ENCODE measurements at regions not wholly inside any gene's neighbourhood (a gene's known extent, or its start where the extent isn't known, plus 50 kb on each side); places are given as distances from the start of the nearest gene placed in this dataset.

- Mint-ChIP-seq H3K27me3 (ENCODE audit: unreplicated experiment) (no peaks in the 10 kb centered on the region), H3K9me3 (ENCODE audit: unreplicated experiment) (no peaks in the 10 kb centered on the region), H3K4me3 (ENCODE audit: unreplicated experiment) (no peak overlapping the region)
Measured at GRCh38 chr11:21895686-21896085, 297.2 kb upstream of the ANO5 start.

DNA sequence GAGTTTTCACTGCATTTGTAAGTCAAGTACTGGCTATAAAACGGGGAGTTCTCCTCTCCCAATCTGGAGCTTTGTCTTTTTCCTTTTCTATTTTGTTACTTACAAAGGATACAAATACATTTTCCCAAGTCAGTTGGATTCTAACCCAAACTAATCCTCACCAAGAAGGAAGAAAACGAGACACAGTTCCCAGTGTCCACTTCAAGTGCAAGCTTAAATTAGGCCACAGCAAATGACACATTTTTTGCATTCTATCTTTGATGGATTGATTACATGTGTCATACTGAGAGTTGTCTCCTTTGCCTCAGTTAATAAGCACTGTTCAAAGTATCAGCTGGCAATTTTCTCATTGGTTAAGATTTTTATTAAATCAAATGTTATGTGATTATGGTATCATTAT, 296.7 kb upstream of the ANO5 start:
- DNase-seq (ENCODE audit: extremely low spot score, unreplicated experiment) = no peak
- TF ChIP-seq CTCF (IDR thresholded peaks at IDR 0.05) = no peak
- H3K36me3 Mint-ChIP-seq (ENCODE audit: unreplicated experiment) = no peaks in the 10 kb centered on the region
- no peak overlapping the region for H3K4me3 Mint-ChIP-seq (ENCODE audit: unreplicated experiment)
- no peaks in the 10 kb centered on the region for H3K9me3 Mint-ChIP-seq (ENCODE audit: unreplicated experiment)
- H3K27me3 Mint-ChIP-seq (ENCODE audit: unreplicated experiment) = no peaks in the 10 kb centered on the region
- H3K4me1 Mint-ChIP-seq (ENCODE audit: unreplicated experiment) = no peaks in the 10 kb centered on the region
- H3K27ac Mint-ChIP-seq (ENCODE audit: unreplicated experiment) = no peak overlapping the region

More at GRCh38 chr11:21895686-21896085, 297.2 kb upstream of the ANO5 start:
- H3K27ac Mint-ChIP-seq (ENCODE audit: unreplicated experiment) = no peak overlapping the region
- H3K4me1 Mint-ChIP-seq (ENCODE audit: unreplicated experiment) = no peaks in the 10 kb centered on the region
- DNase-seq (ENCODE audit: extremely low spot score, unreplicated experiment) = no peak
- H3K36me3 Mint-ChIP-seq (ENCODE audit: unreplicated experiment) = no peaks in the 10 kb centered on the region
- TF ChIP-seq CTCF (IDR thresholded peaks at IDR 0.05) = no peak

GRCh38 chr11:21896746-21897602, 295.9 kb upstream of the ANO5 start:
- DNase-seq (ENCODE audit: extremely low spot score, unreplicated experiment) = no peak
- no peak overlapping the region for H3K27ac Mint-ChIP-seq (ENCODE audit: unreplicated experiment)
- no peak overlapping the region for H3K4me3 Mint-ChIP-seq (ENCODE audit: unreplicated experiment)
- TF ChIP-seq CTCF (IDR thresholded peaks at IDR 0.05) = no peak
- no peaks in the 10 kb centered on the region for H3K4me1 Mint-ChIP-seq (ENCODE audit: unreplicated experiment)
- H3K27me3 Mint-ChIP-seq (ENCODE audit: unreplicated experiment) = no peaks in the 10 kb centered on the region
- H3K9me3 Mint-ChIP-seq (ENCODE audit: unreplicated experiment) = no peaks in the 10 kb centered on the region
- H3K36me3 Mint-ChIP-seq (ENCODE audit: unreplicated experiment) = no peaks in the 10 kb centered on the region

DNA sequence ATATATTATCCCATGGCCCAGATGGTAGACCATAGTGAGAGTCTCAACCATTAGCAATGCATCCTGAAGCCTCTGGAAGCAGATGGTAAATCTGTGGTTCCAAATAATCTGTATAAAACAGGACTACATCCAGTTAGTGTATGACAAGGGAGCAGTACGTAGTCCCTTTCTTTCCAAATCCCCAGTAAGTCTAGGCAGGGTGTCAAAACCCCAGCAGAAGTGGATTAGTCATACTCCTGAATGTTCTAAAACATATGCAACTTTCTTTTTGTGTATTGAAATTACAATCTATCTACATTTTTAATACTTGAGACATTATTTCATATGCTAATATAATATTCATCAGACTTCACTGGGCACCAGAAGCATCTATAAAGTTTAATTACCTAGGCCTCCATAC, 295.1 kb upstream of the ANO5 start:
- no peak overlapping the region for H3K4me3 Mint-ChIP-seq (ENCODE audit: unreplicated experiment)
- H3K27ac Mint-ChIP-seq (ENCODE audit: unreplicated experiment) = no peak overlapping the region
- H3K36me3 Mint-ChIP-seq (ENCODE audit: unreplicated experiment) = no peaks in the 10 kb centered on the region
- H3K27me3 Mint-ChIP-seq (ENCODE audit: unreplicated experiment) = no peaks in the 10 kb centered on the region
- H3K9me3 Mint-ChIP-seq (ENCODE audit: unreplicated experiment) = no peaks in the 10 kb centered on the region
- no peak for DNase-seq (ENCODE audit: extremely low spot score, unreplicated experiment)
- no peaks in the 10 kb centered on the region for H3K4me1 Mint-ChIP-seq (ENCODE audit: unreplicated experiment)
- TF ChIP-seq CTCF (IDR thresholded peaks at IDR 0.05) = no peak

- no peak for DNase-seq (ENCODE audit: extremely low spot score, unreplicated experiment)
- Mint-ChIP-seq H3K36me3 (ENCODE audit: unreplicated experiment) (no peaks in the 10 kb centered on the region), H3K4me3 (ENCODE audit: unreplicated experiment) (no peak overlapping the region), H3K27ac (ENCODE audit: unreplicated experiment) (no peak overlapping the region), H3K4me1 (ENCODE audit: unreplicated experiment) (no peaks in the 10 kb centered on the region), H3K27me3 (ENCODE audit: unreplicated experiment) (no peaks in the 10 kb centered on the region), H3K9me3 (ENCODE audit: unreplicated experiment) (peaks cover 4% of the 10 kb centered on the region)
- TF ChIP-seq CTCF (IDR thresholded peaks at IDR 0.05) = no peak
Measured at GRCh38 chr11:21908211-21908610, 284.7 kb upstream of the ANO5 start.

Measured in osteocyte (in vitro differentiated cells).